HG03159 (cell line): ENCODE measurements at regions not wholly inside any gene's neighbourhood (a gene's known extent, or its start where the extent isn't known, plus 50 kb on each side); places are given as distances from the start of the nearest gene placed in this dataset.
A peak's percentile ranks its signal among the peaks of the same experiment; 100 is the strongest.
"Not testable (repeated sequence)": the region's sequence is repeated elsewhere in the genome, so short reads cannot be mapped to it uniquely, and the experiment has no call there.

Source experiments
- ATAC-seq: cut with Tn5 transposase; IDR thresholded peaks from one replicate; pipeline ENCODE4 v1.9.1; 2021; ENCODE audit warnings: mild to moderate bottlenecking, moderate library complexity; ENCODE audit not compliant: unreplicated experiment

DNA sequence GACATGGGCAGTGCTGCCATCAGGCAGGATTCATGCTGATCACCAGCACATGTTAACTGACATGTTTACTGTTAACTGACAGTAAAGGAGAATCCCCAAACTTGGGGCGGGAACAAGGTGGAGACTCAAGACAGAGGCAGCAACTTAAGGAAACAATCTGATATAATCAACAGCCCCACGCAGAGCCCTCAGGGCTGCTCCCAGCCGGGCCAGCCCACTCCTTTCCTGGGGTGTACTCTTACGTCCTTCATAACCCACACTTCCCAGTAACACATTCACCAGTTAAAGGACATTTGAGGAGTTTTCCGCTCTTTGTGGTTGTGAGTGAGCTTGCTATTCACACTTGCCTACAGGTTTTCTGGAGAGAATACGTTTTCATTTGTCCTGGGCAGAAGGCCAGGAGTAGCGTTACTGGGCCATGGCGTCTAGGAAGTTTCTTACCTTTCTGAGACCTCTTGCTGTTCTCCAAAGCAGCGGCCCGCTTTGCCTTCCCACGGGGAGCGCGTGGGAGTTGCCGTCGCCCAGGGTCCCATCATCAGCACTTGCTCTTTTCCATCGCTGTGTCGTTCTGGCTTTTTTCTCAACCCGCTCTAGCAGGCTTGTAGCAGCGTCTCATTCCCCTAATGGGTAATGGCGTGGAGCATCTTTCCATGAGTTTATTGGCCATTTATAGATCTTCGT lies 56.4 kb downstream of the FOXF2 start:
- ATAC-seq = no peak

- ATAC-seq = no peak
These were observed 60.5 kb downstream of the FOXF2 start for GRCh38 chr6:1449896-1450295.

DNA sequence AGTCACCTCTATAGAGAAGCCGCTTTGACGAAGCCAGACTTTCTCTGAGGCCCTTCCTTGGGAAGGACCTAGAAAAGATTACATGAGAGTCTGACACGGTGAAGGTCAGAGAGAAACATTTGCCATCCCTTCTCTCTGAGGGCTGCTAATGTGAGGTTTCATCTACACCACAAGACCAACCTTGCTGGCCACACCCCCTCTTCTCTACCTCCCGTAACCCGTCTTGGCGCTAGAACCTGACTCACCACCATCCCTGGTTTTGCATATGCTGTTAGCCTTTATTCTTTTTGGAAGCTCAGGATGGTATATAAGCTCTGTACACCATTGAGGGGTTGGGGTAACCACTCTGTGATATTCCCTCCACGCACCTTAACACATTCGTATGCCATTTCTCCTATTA lies 63.6 kb downstream of the FOXF2 start:
- ATAC-seq = no peak

- not testable (repeated sequence) for ATAC-seq
These were observed 67.4 kb downstream of the FOXF2 start for GRCh38 chr6:1456816-1457215.

- no peak for ATAC-seq
These were observed 71.8 kb downstream of the FOXF2 start for GRCh38 chr6:1461207-1461606.

DNA sequence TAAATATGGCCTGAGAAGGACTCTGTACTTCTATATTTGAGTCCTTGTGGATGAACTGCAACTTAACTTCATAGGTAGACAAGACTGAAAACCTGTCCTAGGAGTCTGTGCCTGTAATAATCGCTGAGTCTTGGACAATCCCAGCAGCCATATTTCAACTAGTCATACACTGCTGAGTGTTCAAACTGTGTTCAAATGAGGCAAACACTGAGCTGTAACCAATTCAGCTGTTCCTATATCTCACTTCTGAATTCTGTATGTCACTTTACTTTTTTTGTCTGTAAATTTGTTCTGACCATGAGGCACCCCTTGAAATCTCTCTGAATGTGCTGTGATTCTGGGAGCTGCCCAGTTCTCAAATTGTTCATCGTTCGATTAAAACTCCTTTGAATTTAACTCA lies 72.4 kb downstream of the FOXF2 start:
- no peak for ATAC-seq

DNA sequence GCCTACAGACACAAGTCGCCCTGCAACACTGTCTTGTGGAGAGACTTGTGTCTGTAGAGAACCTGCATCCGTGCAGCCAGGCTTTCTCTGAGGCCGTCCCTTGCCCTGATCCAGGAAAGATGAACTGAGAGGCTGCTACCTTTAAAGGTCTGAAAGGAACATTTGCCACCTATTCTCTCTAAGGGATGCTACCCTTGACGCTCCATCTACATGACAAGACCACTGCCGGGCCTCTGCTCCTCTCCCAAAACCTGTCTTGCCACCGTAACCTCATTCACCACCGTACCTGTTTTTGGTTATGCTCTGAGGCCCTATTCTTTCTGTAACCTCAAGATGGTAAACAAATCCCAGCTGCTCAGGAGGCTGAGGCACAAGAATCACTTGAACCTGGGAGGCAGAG lies 73.9 kb downstream of the FOXF2 start:
- ATAC-seq = no peak

GRCh38 chr6:1463751-1464426 lies 74.5 kb downstream of the FOXF2 start:
- no peak for ATAC-seq

DNA sequence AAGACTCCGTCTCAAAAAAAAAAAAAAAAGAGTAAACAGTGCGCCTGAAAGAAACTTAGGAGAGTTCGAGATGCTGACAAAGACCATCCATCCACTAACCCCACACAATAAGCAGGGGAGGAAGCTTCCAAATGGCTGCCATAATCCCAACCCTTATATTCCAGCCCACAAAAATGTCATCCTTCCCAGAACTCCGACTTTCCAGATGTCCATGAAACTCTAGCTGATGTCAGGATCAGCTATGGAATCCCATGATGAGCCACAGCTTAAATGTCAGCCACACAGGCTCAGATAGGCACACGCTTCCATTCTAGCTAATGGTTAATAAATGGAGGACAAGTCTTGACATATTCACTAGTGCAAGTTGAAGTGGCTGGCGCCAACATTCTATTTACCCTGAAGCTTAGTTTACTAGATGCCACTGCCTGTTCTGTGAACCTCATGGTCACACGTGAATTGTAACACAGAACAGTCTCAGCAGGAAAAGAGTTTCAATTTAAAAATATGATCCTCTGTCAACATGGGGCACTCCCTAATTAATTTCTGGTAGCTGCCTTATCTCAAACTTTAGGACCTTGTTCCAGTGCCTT lies 75.5 kb downstream of the FOXF2 start:
- no peak for ATAC-seq

DNA sequence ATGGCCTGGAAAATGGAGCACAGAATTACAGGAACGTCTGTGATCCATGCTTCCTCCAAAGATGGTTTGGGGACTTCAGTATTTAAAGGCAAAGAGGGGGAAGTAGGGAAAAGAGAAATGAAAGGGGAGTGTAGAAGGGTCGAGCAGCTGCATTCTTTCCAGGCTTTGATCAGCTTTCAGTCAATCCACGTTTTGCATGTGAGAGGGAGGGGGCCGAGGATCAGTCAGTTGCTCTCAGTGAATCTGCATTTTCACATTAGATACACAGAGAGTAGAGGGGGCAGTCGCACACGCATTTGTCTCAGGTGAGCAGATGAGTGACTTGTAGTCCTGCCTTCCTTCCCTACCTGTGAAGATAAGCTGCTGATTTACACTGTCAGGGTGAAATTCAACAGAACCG lies 78.8 kb downstream of the FOXF2 start:
- no peak for ATAC-seq

DNA sequence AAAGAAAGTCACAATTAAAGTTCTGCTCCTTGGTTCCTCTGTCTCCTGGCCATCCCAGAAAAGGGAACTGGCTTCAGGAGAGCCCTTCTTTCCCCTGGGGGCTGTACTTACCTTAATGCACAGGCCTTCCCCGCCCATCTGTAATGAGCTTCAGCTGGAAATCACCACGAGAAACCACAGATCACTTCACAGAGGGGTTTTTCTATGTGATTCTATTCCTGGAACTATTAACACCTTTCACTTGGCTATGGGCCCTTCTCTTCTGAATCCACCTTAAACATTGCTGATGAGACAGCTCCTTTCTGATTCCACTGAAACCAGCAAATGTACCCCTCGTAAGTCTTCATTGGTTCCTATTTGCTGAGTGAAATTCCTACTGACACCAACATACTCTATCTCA lies 80.7 kb downstream of the FOXF2 start:
- ATAC-seq = peak; percentile 66

- no peak for ATAC-seq
These were observed 83.3 kb downstream of the FOXF2 start for GRCh38 chr6:1472643-1473042.

DNA sequence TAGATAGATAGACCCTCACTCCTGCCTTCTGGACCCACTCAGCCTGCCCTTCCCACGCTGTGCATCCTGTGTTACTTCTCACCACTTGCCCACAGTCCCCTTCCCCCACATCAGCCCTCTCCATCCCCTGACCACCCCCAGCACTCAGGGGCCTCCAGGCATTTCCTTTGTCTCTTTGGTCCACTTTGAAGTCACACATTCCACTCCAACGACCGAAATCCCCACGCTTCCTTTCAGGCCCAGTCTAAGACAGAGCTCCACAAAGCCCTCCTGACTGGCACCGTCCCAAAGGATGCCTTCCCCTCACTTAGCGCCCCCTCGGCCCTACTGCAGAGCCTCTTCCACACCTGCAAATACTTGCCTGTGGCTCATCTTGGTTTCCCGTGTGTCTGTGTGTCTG lies 83.8 kb downstream of the FOXF2 start:
- no peak for ATAC-seq

- no peak for ATAC-seq
These were observed 84.2 kb downstream of the FOXF2 start for GRCh38 chr6:1473598-1473997.

DNA sequence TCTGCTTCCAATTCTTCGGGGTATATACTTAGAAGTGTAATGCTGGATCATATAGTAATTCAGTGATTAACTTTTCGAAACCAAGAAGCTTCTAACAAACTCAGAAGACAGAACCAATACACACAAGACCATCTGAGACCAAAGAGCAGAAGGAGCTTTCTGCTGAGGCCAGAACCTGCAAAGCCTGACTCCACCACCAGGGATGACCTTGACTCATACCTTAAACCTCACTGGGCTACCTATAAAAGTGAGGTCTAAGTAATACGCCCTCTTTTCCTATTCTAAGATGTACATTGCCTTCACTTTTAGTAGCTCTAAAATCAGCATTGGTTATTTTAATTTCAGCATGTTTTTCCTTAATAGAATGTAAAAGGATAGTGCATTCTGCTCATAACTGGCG lies 84.8 kb downstream of the FOXF2 start:
- ATAC-seq = no peak

DNA sequence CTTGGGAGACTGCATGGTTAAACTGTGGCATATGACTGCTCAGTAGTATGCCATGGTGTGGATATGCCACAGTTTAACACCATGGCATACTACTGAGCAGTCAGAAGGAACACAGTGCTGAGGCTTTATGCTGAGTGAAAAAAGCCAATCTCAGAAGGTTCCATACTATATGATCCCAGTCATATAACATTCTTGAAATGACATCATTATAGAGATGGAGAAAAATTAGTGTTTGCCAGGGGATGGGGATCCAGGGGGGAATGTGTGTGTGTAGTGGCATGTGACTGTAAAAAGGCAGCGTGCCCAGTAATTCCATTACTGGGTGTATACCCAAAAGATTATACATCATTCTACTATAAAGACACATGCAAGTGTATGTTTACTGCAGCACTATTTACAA lies 85.8 kb downstream of the FOXF2 start:
- no peak for ATAC-seq

DNA sequence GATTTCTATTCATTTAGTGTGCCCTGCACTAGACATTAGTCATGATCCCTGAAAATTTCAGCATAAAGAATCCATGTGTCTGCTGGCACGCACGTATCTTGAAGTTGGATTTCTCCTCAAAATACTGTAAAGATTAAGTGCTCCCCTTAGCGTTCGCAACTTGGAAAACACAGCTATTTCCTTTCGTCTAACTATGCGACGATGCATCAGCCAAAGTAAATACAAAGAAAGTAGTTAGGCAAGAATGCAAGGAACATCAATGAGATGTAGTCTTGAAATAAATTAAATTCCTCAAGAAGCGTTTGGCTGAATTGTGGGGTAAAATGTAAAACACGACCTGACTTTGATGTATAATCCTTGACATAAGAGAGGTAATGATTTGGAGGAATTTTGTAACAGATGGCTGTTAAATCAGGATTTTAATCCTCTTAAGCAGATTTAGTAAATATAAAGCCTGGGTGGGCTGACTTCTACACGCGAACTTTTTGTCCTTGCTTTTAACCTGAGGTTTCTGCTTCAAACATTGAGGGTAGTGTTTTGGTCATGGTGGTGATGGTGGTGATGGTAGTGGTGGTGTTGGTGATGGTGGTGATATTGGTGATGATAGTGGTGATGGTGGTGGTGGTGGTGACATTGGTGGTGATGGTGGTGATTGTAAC lies 88.2 kb downstream of the FOXF2 start:
- ATAC-seq = no peak

DNA sequence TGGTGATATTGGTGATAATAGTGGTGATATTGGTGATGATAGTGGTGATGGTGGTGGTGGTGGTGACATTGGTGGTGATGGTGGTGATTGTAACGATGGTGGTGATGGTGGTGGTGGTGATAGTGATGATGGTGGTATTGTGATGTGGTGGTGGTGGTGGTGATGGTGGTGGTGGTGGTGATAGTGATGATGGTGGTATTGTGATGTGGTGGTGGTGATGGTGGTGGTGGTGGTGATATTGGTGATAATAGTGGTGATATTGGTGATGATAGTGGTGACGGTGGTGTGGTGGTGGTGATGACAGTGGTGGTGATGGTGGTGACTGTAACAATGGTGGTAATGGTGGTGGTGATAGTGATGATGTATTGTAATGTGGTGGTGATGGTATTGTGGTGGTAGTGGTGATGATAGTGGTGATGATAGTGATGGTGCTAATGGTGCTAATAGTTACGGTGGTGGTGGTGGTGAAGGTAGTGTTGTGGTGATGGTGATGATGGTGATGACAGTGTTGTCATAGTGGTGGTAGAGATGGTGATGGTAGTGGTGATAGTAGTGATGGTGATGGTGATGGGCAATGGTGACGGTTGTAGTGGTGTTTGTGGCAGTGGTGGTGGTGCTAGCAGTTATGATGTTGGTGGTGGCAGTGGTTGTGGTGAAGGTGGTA lies 88.9 kb downstream of the FOXF2 start:
- not testable (repeated sequence) for ATAC-seq

DNA sequence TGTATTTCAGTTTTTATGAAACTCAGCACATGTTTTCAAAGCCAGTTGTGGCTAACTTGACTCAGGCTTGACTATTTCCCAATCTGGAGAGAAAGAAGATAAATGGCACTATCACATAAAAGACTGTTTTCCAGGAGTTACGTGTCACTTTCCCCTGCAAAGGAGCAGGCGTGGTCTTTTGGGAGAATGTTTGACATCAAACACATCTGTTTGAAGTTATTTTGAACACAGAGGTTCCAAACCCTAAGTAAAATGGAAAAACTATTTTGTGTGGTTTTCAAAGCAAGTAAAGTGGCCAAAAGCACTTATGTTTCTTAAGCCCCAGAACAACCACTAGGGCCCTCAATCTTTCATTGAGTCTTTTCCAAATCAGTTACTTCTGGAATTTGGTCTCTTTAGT lies 89.7 kb downstream of the FOXF2 start:
- ATAC-seq = no peak

DNA sequence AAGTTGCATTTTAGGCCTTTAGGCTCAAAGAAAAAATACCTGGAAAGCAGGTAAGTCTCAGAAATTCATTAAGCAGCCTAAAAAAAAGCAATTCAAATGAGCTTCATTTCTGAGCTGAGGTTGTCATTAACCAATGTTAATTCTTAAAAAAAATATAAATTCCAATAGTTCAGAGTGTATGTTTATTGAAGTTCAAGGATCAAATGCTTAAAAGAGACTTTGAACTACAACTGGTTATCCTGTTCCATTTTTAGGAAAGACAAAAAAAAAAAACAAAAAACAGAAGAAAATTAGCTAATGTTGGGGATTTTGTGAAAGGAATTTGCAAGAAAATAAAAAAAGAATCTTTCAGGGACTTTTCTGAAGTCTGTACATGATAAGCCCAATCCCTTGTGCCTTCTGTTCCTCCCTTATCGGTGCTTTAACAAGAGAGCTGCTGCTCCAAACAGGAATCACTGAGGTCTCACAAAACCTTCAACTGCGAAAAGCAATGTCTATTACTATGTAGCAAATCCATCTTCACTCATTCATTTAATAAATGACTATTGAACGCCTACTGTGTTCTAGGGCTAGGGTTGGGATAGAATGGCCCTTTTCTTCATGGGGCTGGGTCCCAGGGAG lies 90.3 kb downstream of the FOXF2 start:
- ATAC-seq = no peak

- no peak for ATAC-seq
These were observed 91.9 kb downstream of the FOXF2 start for GRCh38 chr6:1481286-1481685.
